ENCODE measurements at regions not wholly inside any gene's neighbourhood (a gene's known extent, or its start where the extent isn't known, plus 50 kb on each side); places are given as distances from the start of the nearest gene placed in this dataset.

GRCh38 chr22:48595511-48595905 is 1232.2 kb downstream of the BRD1 start:
- TF ChIP-seq RBM39 (IDR thresholded peaks at IDR 0.05; ENCODE audit: low read depth, low read length, poor library complexity, severe bottlenecking) (no peak), CTCF (CRISPR knock-in tag; IDR thresholded peaks at IDR 0.05) (no peak)
- TF ChIP-seq, protein P1, sequence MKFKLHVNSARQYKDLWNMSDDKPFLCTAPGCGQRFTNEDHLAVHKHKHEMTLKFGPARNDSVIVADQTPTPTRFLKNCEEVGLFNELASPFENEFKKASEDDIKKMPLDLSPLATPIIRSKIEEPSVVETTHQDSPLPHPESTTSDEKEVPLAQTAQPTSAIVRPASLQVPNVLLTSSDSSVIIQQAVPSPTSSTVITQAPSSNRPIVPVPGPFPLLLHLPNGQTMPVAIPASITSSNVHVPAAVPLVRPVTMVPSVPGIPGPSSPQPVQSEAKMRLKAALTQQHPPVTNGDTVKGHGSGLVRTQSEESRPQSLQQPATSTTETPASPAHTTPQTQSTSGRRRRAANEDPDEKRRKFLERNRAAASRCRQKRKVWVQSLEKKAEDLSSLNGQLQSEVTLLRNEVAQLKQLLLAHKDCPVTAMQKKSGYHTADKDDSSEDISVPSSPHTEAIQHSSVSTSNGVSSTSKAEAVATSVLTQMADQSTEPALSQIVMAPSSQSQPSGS (CRISPR knock-in tag; IDR thresholded peaks at IDR 0.05): no peak

Measured in HepG2 (cell line).